H1 (cell line): ENCODE measurements at regions not wholly inside any gene's neighbourhood (a gene's known extent, or its start where the extent isn't known, plus 50 kb on each side); places are given as distances from the start of the nearest gene placed in this dataset.

Experiments
- GABPA ChIP-seq: IDR thresholded peaks from 2 replicates; pipeline ENCODE4 v1.6.1; 2011; ENCODE audit warnings: mild to moderate bottlenecking, low read length, moderate library complexity, borderline replicate concordance; ENCODE audit not compliant: insufficient read depth
- NRF1 ChIP-seq: IDR thresholded peaks from 2 replicates; pipeline ENCODE4 v1.6.1; 2011; ENCODE audit warnings: mild to moderate bottlenecking, low read depth, low read length, improper control_type of control experiment

DNA sequence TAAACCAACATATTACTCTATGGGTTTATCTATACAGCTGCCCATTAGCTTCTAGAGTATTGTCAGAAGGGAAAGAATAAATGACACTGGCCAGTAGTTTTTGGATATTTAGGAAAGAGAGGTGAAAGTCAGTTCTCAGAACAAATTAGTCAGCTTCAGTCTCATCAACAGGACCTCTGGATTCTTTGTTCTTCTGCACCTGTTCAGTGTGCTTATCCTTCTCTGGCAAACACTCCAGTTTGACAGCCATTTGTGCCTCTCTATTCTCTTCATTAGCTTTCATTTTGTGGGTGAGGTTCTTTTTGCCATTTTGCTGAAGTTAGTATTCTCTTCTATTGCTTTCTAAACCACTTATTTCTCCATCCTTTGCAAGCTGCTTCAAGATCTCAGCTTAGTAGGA, 107.0 kb downstream of the PCDH18 start (continued):
- TF ChIP-seq GABPA (no peak), NRF1 (no peak)
